SK-N-MC (cell line): ENCODE measurements at regions not wholly inside any gene's neighbourhood (a gene's known extent, or its start where the extent isn't known, plus 50 kb on each side); places are given as distances from the start of the nearest gene placed in this dataset.

Experiments used
- EZH2 ChIP-seq: fragments of 200-600 bp; sonication (generic); IDR thresholded peaks from one replicate; pipeline ENCODE4 v1.6.1; 2017; ENCODE audit warnings: antibody characterized with exemption
- FOXP2 ChIP-seq: optimal IDR thresholded peaks from 2 replicates; pipeline ENCODE3; 2011; ENCODE audit warnings: mild to moderate bottlenecking, moderate library complexity; ENCODE audit not compliant: insufficient read depth; ENCODE audit errors: extremely low read length, control extremely low read depth
- POLR2AphosphoS5 ChIP-seq: IDR thresholded peaks from 2 replicates; pipeline ENCODE4 v1.6.1; 2012; ENCODE audit warnings: mild to moderate bottlenecking, low read depth, low read length, borderline replicate concordance

DNA sequence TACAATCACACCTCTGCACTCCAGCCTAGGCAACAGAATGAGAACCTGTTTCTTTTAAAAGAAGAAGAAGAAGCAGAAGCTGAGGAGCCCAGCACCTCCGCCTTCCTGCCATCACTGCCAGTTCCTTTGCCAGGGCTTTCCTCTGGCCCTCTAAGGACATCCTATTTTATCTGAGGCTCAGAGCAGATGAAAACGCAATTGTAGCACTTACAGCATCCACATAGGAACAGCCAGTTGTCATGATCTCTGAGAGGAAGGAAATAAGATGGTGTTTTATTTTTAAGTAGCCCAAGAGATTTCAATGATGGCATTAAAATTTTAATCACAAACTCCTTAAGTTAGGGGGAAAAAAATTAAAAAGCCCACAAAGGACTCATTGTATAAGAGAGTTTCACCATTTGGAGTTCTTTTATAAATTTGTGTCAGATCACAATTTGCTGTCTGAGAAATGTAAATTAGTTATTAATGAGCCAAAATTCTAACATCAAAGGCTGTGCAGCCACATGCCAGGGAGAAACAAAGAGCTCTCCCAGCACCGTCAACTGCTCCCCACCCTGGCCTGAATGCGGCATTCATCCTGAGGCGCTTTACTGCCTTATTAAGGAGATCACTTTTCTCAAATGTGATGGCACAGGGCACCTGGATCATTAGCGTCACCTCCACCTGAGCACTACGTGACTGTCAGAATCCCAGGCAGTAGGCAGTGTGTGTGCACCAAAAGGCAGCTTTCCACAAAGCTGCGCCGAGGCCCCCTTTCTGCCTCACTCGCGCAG, 393.0 kb downstream of the FOXO1 start:
- TF ChIP-seq EZH2 (no peak), POLR2AphosphoS5 (no peak), FOXP2 (no peak)
